HFFc6 (cell line): ENCODE measurements at regions not wholly inside any gene's neighbourhood (a gene's known extent, or its start where the extent isn't known, plus 50 kb on each side); places are given as distances from the start of the nearest gene placed in this dataset.

Experiments used
- DNase-seq: peaks from one replicate; pipeline ENCODE4 v3.0.0-alpha.2; 2018
- H3K27ac Mint-ChIP-seq: 2 replicates; pipeline ENCODE4 v1.8.0; 2020; ENCODE audit warnings: mild to moderate bottlenecking, mixed read lengths
- H3K27me3 Mint-ChIP-seq: 2 replicates; pipeline ENCODE4 v1.8.0; 2021; ENCODE audit warnings: mild to moderate bottlenecking, moderate library complexity, mixed read lengths; ENCODE audit not compliant: insufficient read depth
- H3K36me3 Mint-ChIP-seq: 2 replicates; pipeline ENCODE4 v1.8.0; 2021; ENCODE audit warnings: low read depth, mixed read lengths
- H3K4me1 Mint-ChIP-seq: 2 replicates; pipeline ENCODE4 v1.8.0; 2020; ENCODE audit warnings: low read depth, mixed read lengths
- H3K4me3 Mint-ChIP-seq: 2 replicates; pipeline ENCODE4 v1.8.0; 2020; ENCODE audit warnings: mild to moderate bottlenecking, moderate library complexity, mixed read lengths
- H3K9me3 Mint-ChIP-seq: 2 replicates; pipeline ENCODE4 v1.8.0; 2020; ENCODE audit warnings: mild to moderate bottlenecking, mixed read lengths
- CTCF ChIP-seq: fragments of 200-600 bp; sonication (generic); IDR thresholded peaks from 2 replicates; pipeline ENCODE4 v1.5.0; 2021; ENCODE audit warnings: antibody characterized with exemption, mild to moderate bottlenecking

- no peak for DNase-seq
- Mint-ChIP-seq H3K36me3 (no peaks in the 10 kb centered on the region; the same call in 1 of the 2 replicates), H3K9me3 (peaks cover 64% of the 10 kb centered on the region), H3K27me3 (no peaks in the 10 kb centered on the region), H3K27ac (no peak overlapping the region), H3K4me3 (no peak overlapping the region), H3K4me1 (no peaks in the 10 kb centered on the region)
- TF ChIP-seq CTCF, result no peak
Observed at GRCh38 chr11:90380206-90380605, 157.4 kb upstream of the CHORDC1 start.

GRCh38 chr11:90373971-90374370 lies 151.1 kb upstream of the CHORDC1 start:
- Mint-ChIP-seq H3K36me3 (no peaks in the 10 kb centered on the region), H3K4me3 (no peak overlapping the region), H3K27me3 (no peaks in the 10 kb centered on the region), H3K9me3 (peaks cover 31% of the 10 kb centered on the region), H3K27ac (no peak overlapping the region), H3K4me1 (no peaks in the 10 kb centered on the region)
- TF ChIP-seq CTCF, result peak; percentile 8; the same call in 1 of the 2 replicates
- no peak for DNase-seq

- no peaks in the 10 kb centered on the region for H3K36me3 Mint-ChIP-seq
- TF ChIP-seq CTCF, result no peak
- H3K9me3 Mint-ChIP-seq, result peaks cover 27% of the 10 kb centered on the region
- no peak overlapping the region for H3K27ac Mint-ChIP-seq
- H3K27me3 Mint-ChIP-seq, result peaks cover 2% of the 10 kb centered on the region; the same call in 1 of the 2 replicates
- DNase-seq, result no peak
- no peaks in the 10 kb centered on the region for H3K4me1 Mint-ChIP-seq
- H3K4me3 Mint-ChIP-seq, result no peak overlapping the region
Observed at GRCh38 chr11:90364527-90364926, 141.7 kb upstream of the CHORDC1 start.

GRCh38 chr11:90363739-90364138 lies 140.9 kb upstream of the CHORDC1 start:
- DNase-seq, result no peak

GRCh38 chr11:90355200-90355599 lies 132.4 kb upstream of the CHORDC1 start:
- Mint-ChIP-seq H3K27me3 (no peaks in the 10 kb centered on the region), H3K9me3 (peaks cover 10% of the 10 kb centered on the region), H3K36me3 (no peaks in the 10 kb centered on the region), H3K4me1 (no peaks in the 10 kb centered on the region), H3K27ac (no peak overlapping the region), H3K4me3 (no peak overlapping the region)
- DNase-seq, result no peak
- no peak for TF ChIP-seq CTCF

More at GRCh38 chr11:90363739-90364138, 140.9 kb upstream of the CHORDC1 start:
- Mint-ChIP-seq H3K27me3 (peaks cover 2% of the 10 kb centered on the region; the same call in 1 of the 2 replicates), H3K27ac (no peak overlapping the region), H3K9me3 (peaks cover 25% of the 10 kb centered on the region), H3K4me1 (no peaks in the 10 kb centered on the region), H3K4me3 (no peak overlapping the region), H3K36me3 (no peaks in the 10 kb centered on the region)
- no peak for TF ChIP-seq CTCF

GRCh38 chr11:90349731-90350130 lies 126.9 kb upstream of the CHORDC1 start:
- Mint-ChIP-seq H3K4me3 (no peak overlapping the region), H3K9me3 (peaks cover 32% of the 10 kb centered on the region), H3K27me3 (no peaks in the 10 kb centered on the region), H3K4me1 (no peaks in the 10 kb centered on the region), H3K27ac (no peak overlapping the region), H3K36me3 (no peaks in the 10 kb centered on the region)
- no peak for TF ChIP-seq CTCF
- DNase-seq, result no peak
